Mammary epithelial cell (primary cell): ENCODE measurements at regions not wholly inside any gene's neighbourhood (a gene's known extent, or its start where the extent isn't known, plus 50 kb on each side); places are given as distances from the start of the nearest gene placed in this dataset.

Source experiments
- CTCF ChIP-seq, 2 donors: IDR thresholded peaks in 1 of 2; conservative IDR thresholded peaks in 1 of 2; 2 replicates each; pipeline ENCODE4 v1.5.1; 2011 to 2012; ENCODE audit warnings: inconsistent platforms in 2 of 2, low read length in 2 of 2, mild to moderate bottlenecking in 2 of 2, control low read depth in 1 of 2, low read depth in 1 of 2; ENCODE audit not compliant: insufficient read depth in 1 of 2; ENCODE audit errors: extremely low read depth in 1 of 2
- EZH2 ChIP-seq: IDR thresholded peaks from 2 replicates; pipeline ENCODE4 v1.6.1; 2012; ENCODE audit warnings: low read length, inconsistent platforms, borderline replicate concordance

- TF ChIP-seq EZH2 (no peak), CTCF (conservative IDR thresholded peaks at IDR 0.05 in 1 of 2, IDR thresholded peaks at IDR 0.05 in 1 of 2; ENCODE audit: extremely low read depth in 1 of 2, insufficient read depth in 1 of 2, low read depth in 1 of 2, low read length in 2 of 2) (no peak)
Observed at GRCh38 chr12:23236066-23236780, 611.3 kb downstream of the ETNK1 start.
